Activated CD8-positive, alpha-beta memory T cell treated with anti-CD3 and anti-CD28 coated beads, Interleukin-2, amount 50 U/mL, for 24 hours (primary cell): ENCODE measurements at regions not wholly inside any gene's neighbourhood (a gene's known extent, or its start where the extent isn't known, plus 50 kb on each side); places are given as distances from the start of the nearest gene placed in this dataset.
A peak's percentile ranks its signal among the peaks of the same experiment; 100 is the strongest.

ENCODE experiments used
- DNase-seq: peaks from one replicate; pipeline ENCODE4 v3.0.0-alpha.2; 2020; ENCODE audit errors: extremely low read depth

- DNase-seq, result no peak
Observed at GRCh38 chr2:34105006-34105767, 506.1 kb upstream of the FAM98A start.

GRCh38 chr2:34104601-34105000 lies 505.5 kb upstream of the FAM98A start:
- DNase-seq, result no peak

DNA sequence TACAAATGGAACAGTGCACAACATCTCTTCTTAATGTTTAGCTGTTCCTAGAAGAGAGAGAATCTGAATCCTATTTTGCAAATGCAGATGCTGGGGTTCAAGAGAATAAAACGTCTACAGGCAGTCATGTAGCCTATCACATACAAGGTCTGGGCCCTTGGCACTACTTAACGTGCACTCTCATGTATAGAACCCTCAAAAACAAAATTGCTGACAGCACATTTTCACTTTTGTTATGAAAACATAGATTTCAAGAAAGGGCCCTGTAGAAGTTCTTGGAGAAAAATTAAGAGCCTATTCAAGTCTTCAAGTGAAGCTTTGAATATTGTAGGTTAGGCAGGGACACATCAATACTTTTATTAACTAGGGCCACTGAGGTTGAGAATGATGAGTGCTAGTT lies 504.3 kb upstream of the FAM98A start:
- DNase-seq, result no peak

- no peak for DNase-seq
Observed at GRCh38 chr2:34102339-34102738, 503.2 kb upstream of the FAM98A start.

DNA sequence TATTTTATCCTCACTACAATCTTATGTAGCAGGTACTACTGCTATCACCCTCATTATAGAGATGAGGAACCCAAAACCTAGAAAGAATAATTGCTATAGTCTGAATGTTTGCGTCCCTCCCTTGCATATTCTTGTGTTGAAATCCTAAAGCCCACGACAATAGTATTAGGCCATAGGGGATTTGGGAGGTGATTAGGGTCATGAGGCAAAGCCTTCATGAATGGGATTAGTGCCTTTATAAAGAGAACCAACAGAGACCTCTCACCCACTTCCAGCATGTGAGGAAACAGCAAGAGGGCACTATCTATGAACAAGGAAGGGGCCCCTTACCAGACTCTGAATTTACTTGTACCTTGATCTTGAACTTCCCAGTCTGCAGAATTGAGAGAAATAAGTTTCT lies 500.3 kb upstream of the FAM98A start:
- DNase-seq, result no peak

- DNase-seq, result no peak
Observed at GRCh38 chr2:34098256-34098655, 499.2 kb upstream of the FAM98A start.

GRCh38 chr2:34096562-34097171 lies 497.6 kb upstream of the FAM98A start:
- peak; percentile 2 for DNase-seq

DNA sequence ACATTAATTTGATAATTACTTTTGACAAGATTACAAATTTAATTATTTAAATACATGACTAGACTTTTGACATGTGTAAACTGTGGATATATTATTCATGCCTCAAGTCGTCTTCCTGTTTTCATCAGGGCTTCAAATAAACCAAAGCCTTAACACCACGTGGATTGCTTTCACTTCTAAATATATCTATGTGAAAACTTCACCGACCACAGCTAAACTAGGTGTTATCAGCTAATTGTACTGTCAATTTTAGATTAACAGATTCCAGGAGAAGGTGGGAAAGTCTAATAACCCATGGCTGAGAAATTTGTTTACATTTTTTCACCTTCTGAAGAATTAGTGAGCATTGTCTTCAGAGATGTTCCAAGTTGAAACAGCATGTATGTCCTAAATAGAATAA lies 494.7 kb upstream of the FAM98A start:
- DNase-seq, result no peak

- DNase-seq, result no peak
Observed at GRCh38 chr2:34070196-34070595, 471.1 kb upstream of the FAM98A start.

- DNase-seq, result no peak
Observed at GRCh38 chr2:34069604-34070003, 470.5 kb upstream of the FAM98A start.

DNA sequence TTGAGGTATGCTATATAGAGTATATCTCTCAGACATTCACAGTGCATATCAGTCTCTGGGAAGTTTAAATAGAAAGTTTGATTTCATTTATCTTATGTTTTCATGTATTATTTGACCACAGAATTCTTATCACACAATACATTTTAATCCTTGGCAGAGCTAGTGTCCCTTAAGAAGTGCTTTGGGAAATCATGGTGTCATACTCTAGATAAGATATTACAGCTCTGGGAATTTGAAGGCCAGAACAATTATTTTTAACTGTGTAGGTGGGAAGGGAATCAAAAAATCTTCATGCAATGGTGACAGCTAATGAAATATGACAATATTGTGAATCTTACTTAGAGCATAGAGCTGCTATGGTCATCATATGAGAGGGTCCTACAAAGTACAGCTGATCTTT lies 451.3 kb upstream of the FAM98A start:
- no peak for DNase-seq

DNA sequence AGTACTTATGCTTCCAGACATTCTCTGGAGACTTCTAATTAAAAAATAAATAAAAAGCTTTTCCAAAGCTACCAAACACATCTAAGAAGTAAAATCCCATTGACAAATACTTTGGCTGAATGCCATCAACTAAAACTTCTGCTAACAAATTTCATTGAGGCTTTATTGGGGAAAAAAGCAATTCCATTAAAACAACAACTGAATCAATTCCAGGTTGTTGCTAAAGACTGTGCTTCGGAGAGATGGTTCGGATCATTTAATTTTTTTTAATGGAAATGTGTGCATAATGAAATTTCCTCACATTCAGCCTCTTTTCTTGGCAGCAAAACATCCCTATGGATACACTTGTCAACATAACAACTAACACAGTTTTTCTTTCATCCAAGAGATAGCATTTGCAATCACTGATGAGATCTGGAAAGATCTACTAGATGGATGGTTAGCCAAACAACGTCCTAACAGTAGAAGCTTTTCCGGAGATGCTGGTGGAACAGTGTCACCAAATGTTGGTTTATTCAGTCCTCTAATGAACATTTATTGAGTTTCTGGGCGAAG lies 446.1 kb upstream of the FAM98A start:
- DNase-seq, result no peak

- DNase-seq, result no peak
Observed at GRCh38 chr2:34037886-34038285, 438.8 kb upstream of the FAM98A start.

GRCh38 chr2:34037157-34037556 lies 438.1 kb upstream of the FAM98A start:
- DNase-seq, result no peak

- DNase-seq, result no peak
Observed at GRCh38 chr2:34031097-34031496, 432.0 kb upstream of the FAM98A start.

DNA sequence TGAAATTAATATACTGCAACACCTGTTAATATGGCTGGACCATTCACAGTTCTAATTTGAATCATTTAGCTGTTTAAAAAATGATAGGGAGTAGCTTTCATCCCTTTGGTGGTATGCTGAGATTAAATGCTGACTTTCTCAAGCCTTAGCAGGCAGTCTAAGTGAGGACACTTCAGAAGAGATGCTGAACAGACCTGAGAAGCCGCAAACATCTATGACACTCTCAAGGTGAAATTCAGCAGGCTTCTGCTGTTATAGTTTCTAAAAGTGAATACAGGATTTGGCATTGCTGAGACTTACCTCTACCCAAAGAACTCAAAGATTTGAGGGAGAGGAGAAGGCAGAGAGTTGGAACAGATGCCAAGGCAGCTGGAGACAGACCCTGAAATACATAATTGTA lies 431.2 kb upstream of the FAM98A start:
- no peak for DNase-seq

DNA sequence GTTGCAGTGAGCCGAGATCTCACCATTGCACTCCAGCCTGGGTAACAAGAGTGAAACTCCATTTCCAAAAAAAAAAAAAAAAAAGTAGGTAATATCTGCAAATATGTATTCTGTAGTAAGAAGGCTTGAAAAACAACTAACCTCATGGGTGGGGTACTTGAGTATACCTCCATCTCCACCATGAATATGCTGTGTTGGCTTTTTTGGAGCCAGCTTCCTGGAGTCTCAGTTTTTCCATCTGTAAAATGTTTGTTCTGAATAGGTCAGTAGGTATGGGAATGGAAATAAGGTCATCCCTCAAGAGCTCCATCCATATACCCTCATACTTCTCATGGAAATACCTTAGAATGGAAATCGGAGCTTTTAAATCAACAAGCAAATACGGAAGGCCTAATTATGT lies 430.0 kb upstream of the FAM98A start:
- DNase-seq, result no peak

DNA sequence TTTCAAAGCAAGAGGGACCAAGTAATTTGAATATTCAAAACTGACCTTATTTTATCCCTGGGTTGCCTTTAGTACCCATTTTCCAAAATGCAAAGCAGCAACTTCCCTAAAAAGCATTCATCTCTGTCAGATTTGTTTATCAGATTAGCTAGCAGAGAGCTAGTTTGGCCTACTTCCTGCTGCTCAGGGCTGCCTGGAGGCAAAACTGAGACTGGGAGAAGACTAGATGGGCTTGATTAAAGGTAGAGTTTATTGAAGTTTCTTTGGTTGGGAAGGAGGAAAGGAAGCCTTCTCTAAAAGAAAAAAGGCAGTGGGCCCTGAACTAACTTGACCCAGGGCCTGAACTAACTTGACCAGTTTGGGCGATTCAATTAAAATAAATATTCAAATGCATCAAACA lies 426.1 kb upstream of the FAM98A start:
- DNase-seq, result no peak

DNA sequence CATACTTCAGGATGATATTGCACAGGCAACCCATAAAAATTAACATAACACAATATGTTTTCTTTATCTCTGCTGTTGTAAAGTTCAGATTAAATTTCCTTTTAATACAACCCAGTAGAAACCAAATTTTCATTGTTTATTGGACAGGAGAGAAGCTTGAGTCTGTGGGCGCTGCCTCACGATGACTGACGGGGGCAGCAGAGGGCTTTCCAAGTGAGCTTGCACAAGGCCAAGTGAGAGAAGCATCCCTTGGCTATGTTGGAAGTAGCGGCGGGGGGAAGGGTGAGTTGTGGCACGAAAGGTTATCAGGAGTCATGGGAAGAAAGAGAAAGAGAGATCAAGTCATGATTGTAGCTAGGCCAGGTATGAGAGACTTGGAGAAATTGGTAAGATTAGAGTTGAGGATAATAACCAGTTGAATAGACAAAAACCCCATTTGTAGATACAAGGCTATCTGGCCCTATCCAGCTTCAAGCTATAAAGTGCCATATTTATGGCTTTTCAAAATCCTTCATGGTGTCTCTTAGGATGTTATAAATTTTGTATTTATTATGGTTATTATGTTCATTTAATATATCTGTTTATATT lies 413.7 kb upstream of the FAM98A start:
- no peak for DNase-seq

- DNase-seq, result no peak
Observed at GRCh38 chr2:34011684-34012083, 412.6 kb upstream of the FAM98A start.

GRCh38 chr2:34005901-34006300 lies 406.8 kb upstream of the FAM98A start:
- no peak for DNase-seq

DNA sequence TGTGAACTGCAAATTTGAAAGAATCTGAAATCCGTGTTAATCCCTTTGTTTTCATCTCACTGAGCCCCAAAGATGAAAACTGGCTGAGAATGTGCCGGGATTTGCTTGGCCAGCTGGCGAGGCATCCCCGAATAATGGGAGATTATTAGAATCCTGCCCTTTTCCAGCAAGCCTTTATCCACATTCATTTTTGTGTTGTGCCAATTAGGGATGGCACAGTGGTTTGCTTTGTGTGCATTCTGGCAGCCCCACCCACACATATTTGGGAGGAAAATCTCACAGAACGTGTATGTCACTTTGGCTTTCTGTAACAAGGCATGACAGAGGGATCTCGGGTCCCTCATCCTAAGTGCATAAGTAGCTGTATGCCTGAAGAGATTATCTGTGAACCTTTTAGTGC lies 405.8 kb upstream of the FAM98A start:
- no peak for DNase-seq

- DNase-seq, result no peak
Observed at GRCh38 chr2:34003795-34004194, 404.7 kb upstream of the FAM98A start.
